Suprapubic skin (tissue), 3 donors: ENCODE measurements at regions not wholly inside any gene's neighbourhood (a gene's known extent, or its start where the extent isn't known, plus 50 kb on each side); places are given as distances from the start of the nearest gene placed in this dataset.

Experiments
- POLR2AphosphoS5 ChIP-seq, 3 donors: sonication (generic); formaldehyde crosslinking; IDR thresholded peaks; one replicate each; pipeline ENCODE4 v1.6.1; 2017; ENCODE audit warnings: antibody characterized with exemption in 3 of 3
- TF ChIP-seq, protein P1 (sequence below), 2 donors: fragments of 200-600 bp in 1 of 2; fragments of 450-650 bp in 1 of 2; sonication (generic) in 1 of 2; IDR thresholded peaks; one replicate each; pipeline ENCODE4 v1.5.1; 2016 to 2019; ENCODE audit warnings: antibody characterized with exemption in 2 of 2, mild to moderate bottlenecking in 1 of 2, moderate library complexity in 1 of 2

DNA sequence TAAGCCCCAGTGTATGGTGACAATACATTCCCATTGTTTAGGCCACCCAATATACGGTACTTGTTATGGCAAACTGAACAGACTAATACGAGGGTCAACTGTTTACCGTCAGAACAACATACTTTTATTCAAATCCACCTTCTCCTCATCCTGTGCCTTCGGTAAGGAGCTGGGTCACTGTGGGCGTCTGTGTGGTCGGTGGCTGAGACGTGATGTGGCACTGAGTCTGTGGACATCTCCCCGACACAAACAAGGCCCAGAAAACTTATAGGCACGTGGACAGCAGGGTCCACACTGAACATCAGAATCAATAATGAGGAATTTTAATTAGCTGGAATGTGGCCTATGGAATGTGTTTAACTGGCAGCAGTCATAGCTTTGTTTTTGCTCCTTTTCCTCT is 154.3 kb upstream of the IRX2 start:
- TF ChIP-seq POLR2AphosphoS5 (IDR thresholded peaks at IDR 0.05): no peak
- TF ChIP-seq, protein P1, sequence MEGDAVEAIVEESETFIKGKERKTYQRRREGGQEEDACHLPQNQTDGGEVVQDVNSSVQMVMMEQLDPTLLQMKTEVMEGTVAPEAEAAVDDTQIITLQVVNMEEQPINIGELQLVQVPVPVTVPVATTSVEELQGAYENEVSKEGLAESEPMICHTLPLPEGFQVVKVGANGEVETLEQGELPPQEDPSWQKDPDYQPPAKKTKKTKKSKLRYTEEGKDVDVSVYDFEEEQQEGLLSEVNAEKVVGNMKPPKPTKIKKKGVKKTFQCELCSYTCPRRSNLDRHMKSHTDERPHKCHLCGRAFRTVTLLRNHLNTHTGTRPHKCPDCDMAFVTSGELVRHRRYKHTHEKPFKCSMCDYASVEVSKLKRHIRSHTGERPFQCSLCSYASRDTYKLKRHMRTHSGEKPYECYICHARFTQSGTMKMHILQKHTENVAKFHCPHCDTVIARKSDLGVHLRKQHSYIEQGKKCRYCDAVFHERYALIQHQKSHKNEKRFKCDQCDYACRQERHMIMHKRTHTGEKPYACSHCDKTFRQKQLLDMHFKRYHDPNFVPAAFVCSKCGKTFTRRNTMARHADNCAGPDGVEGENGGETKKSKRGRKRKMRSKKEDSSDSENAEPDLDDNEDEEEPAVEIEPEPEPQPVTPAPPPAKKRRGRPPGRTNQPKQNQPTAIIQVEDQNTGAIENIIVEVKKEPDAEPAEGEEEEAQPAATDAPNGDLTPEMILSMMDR (IDR thresholded peaks at IDR 0.05): no peak
